ENCODE measurements at regions not wholly inside any gene's neighbourhood (a gene's known extent, or its start where the extent isn't known, plus 50 kb on each side); places are given as distances from the start of the nearest gene placed in this dataset.
"Not testable (repeated sequence)": the region's sequence is repeated elsewhere in the genome, so short reads cannot be mapped to it uniquely, and the experiment has no call there.

GRCh38 chr1:149254894-149255847, 151.8 kb upstream of the NBPF9 start:
- H3K27me3 ChIP-seq (ENCODE audit: insufficient read depth, low read length); H2AFZ ChIP-seq (ENCODE audit: low read length, unreplicated experiment); H3K79me2 ChIP-seq (ENCODE audit: control insufficient read depth, insufficient read depth, low read length, unreplicated experiment); H3K4me1 ChIP-seq (ENCODE audit: control insufficient read depth, insufficient read depth, low read length, unreplicated experiment); H3K36me3 ChIP-seq (ENCODE audit: insufficient read depth, low read length); H3K4me3 ChIP-seq (ENCODE audit: low read depth, low read length); H3K27ac ChIP-seq (ENCODE audit: low read depth, low read length): not testable (repeated sequence)

GRCh38 chr1:149260284-149260683, 156.9 kb upstream of the NBPF9 start:
- peak overlapping the region; percentile 50; the same call in 1 of the 2 replicates for H3K27ac ChIP-seq (ENCODE audit: low read depth, low read length)
- not testable (repeated sequence) for H3K27me3 ChIP-seq (ENCODE audit: insufficient read depth, low read length); H3K4me1 ChIP-seq (ENCODE audit: control insufficient read depth, insufficient read depth, low read length, unreplicated experiment); H3K36me3 ChIP-seq (ENCODE audit: insufficient read depth, low read length); H3K79me2 ChIP-seq (ENCODE audit: control insufficient read depth, insufficient read depth, low read length, unreplicated experiment); H2AFZ ChIP-seq (ENCODE audit: low read length, unreplicated experiment); H3K4me3 ChIP-seq (ENCODE audit: low read depth, low read length)

GRCh38 chr1:149260736-149261340, 157.5 kb upstream of the NBPF9 start:
- not testable (repeated sequence) for H3K4me3 ChIP-seq (ENCODE audit: low read depth, low read length); H3K79me2 ChIP-seq (ENCODE audit: control insufficient read depth, insufficient read depth, low read length, unreplicated experiment); H2AFZ ChIP-seq (ENCODE audit: low read length, unreplicated experiment); H3K27me3 ChIP-seq (ENCODE audit: insufficient read depth, low read length); H3K4me1 ChIP-seq (ENCODE audit: control insufficient read depth, insufficient read depth, low read length, unreplicated experiment); H3K36me3 ChIP-seq (ENCODE audit: insufficient read depth, low read length)
- peak overlapping the region; percentile 50; the same call in 1 of the 2 replicates for H3K27ac ChIP-seq (ENCODE audit: low read depth, low read length)

- H3K36me3 ChIP-seq (ENCODE audit: insufficient read depth, low read length); H3K27me3 ChIP-seq (ENCODE audit: insufficient read depth, low read length); H2AFZ ChIP-seq (ENCODE audit: low read length, unreplicated experiment); H3K4me1 ChIP-seq (ENCODE audit: control insufficient read depth, insufficient read depth, low read length, unreplicated experiment); H3K79me2 ChIP-seq (ENCODE audit: control insufficient read depth, insufficient read depth, low read length, unreplicated experiment); H3K27ac ChIP-seq (ENCODE audit: low read depth, low read length); H3K4me3 ChIP-seq (ENCODE audit: low read depth, low read length): not testable (repeated sequence)
Observed at GRCh38 chr1:149267287-149267686, 163.9 kb upstream of the NBPF9 start.

- not testable (repeated sequence) for H3K27ac ChIP-seq (ENCODE audit: low read depth, low read length); H3K36me3 ChIP-seq (ENCODE audit: insufficient read depth, low read length); H2AFZ ChIP-seq (ENCODE audit: low read length, unreplicated experiment); H3K4me3 ChIP-seq (ENCODE audit: low read depth, low read length); H3K4me1 ChIP-seq (ENCODE audit: control insufficient read depth, insufficient read depth, low read length, unreplicated experiment); H3K79me2 ChIP-seq (ENCODE audit: control insufficient read depth, insufficient read depth, low read length, unreplicated experiment); H3K27me3 ChIP-seq (ENCODE audit: insufficient read depth, low read length)
Observed at GRCh38 chr1:149269001-149269702, 165.8 kb upstream of the NBPF9 start.

GRCh38 chr1:149269833-149270232, 166.5 kb upstream of the NBPF9 start:
- H3K79me2 ChIP-seq (ENCODE audit: control insufficient read depth, insufficient read depth, low read length, unreplicated experiment); H3K36me3 ChIP-seq (ENCODE audit: insufficient read depth, low read length); H2AFZ ChIP-seq (ENCODE audit: low read length, unreplicated experiment); H3K27me3 ChIP-seq (ENCODE audit: insufficient read depth, low read length); H3K4me1 ChIP-seq (ENCODE audit: control insufficient read depth, insufficient read depth, low read length, unreplicated experiment); H3K4me3 ChIP-seq (ENCODE audit: low read depth, low read length); H3K27ac ChIP-seq (ENCODE audit: low read depth, low read length): not testable (repeated sequence)

- H3K4me1 ChIP-seq (ENCODE audit: control insufficient read depth, insufficient read depth, low read length, unreplicated experiment); H3K79me2 ChIP-seq (ENCODE audit: control insufficient read depth, insufficient read depth, low read length, unreplicated experiment); H3K27me3 ChIP-seq (ENCODE audit: insufficient read depth, low read length); H3K4me3 ChIP-seq (ENCODE audit: low read depth, low read length); H3K27ac ChIP-seq (ENCODE audit: low read depth, low read length); H2AFZ ChIP-seq (ENCODE audit: low read length, unreplicated experiment); H3K36me3 ChIP-seq (ENCODE audit: insufficient read depth, low read length): not testable (repeated sequence)
Observed at GRCh38 chr1:149274493-149274892, 171.1 kb upstream of the NBPF9 start.

GRCh38 chr1:149275802-149276201, 172.5 kb upstream of the NBPF9 start:
- not testable (repeated sequence) for H3K4me1 ChIP-seq (ENCODE audit: control insufficient read depth, insufficient read depth, low read length, unreplicated experiment); H3K79me2 ChIP-seq (ENCODE audit: control insufficient read depth, insufficient read depth, low read length, unreplicated experiment); H3K27ac ChIP-seq (ENCODE audit: low read depth, low read length); H3K36me3 ChIP-seq (ENCODE audit: insufficient read depth, low read length); H3K27me3 ChIP-seq (ENCODE audit: insufficient read depth, low read length); H2AFZ ChIP-seq (ENCODE audit: low read length, unreplicated experiment); H3K4me3 ChIP-seq (ENCODE audit: low read depth, low read length)

- not testable (repeated sequence) for H2AFZ ChIP-seq (ENCODE audit: low read length, unreplicated experiment); H3K4me3 ChIP-seq (ENCODE audit: low read depth, low read length); H3K79me2 ChIP-seq (ENCODE audit: control insufficient read depth, insufficient read depth, low read length, unreplicated experiment); H3K27me3 ChIP-seq (ENCODE audit: insufficient read depth, low read length); H3K4me1 ChIP-seq (ENCODE audit: control insufficient read depth, insufficient read depth, low read length, unreplicated experiment); H3K27ac ChIP-seq (ENCODE audit: low read depth, low read length); H3K36me3 ChIP-seq (ENCODE audit: insufficient read depth, low read length)
Observed at GRCh38 chr1:149276496-149276895, 173.1 kb upstream of the NBPF9 start.

GRCh38 chr1:149278156-149278555, 174.8 kb upstream of the NBPF9 start:
- not testable (repeated sequence) for H3K27ac ChIP-seq (ENCODE audit: low read depth, low read length); H2AFZ ChIP-seq (ENCODE audit: low read length, unreplicated experiment); H3K27me3 ChIP-seq (ENCODE audit: insufficient read depth, low read length); H3K36me3 ChIP-seq (ENCODE audit: insufficient read depth, low read length); H3K4me3 ChIP-seq (ENCODE audit: low read depth, low read length); H3K79me2 ChIP-seq (ENCODE audit: control insufficient read depth, insufficient read depth, low read length, unreplicated experiment); H3K4me1 ChIP-seq (ENCODE audit: control insufficient read depth, insufficient read depth, low read length, unreplicated experiment)

- H3K27me3 ChIP-seq (ENCODE audit: insufficient read depth, low read length); H3K4me3 ChIP-seq (ENCODE audit: low read depth, low read length); H3K36me3 ChIP-seq (ENCODE audit: insufficient read depth, low read length); H3K79me2 ChIP-seq (ENCODE audit: control insufficient read depth, insufficient read depth, low read length, unreplicated experiment); H3K27ac ChIP-seq (ENCODE audit: low read depth, low read length); H2AFZ ChIP-seq (ENCODE audit: low read length, unreplicated experiment); H3K4me1 ChIP-seq (ENCODE audit: control insufficient read depth, insufficient read depth, low read length, unreplicated experiment): not testable (repeated sequence)
Observed at GRCh38 chr1:149279015-149279414, 175.7 kb upstream of the NBPF9 start.
